ENCODE measurements at regions not wholly inside any gene's neighbourhood (a gene's known extent, or its start where the extent isn't known, plus 50 kb on each side); places are given as distances from the start of the nearest gene placed in this dataset.
"Not testable (repeated sequence)": the region's sequence is repeated elsewhere in the genome, so short reads cannot be mapped to it uniquely, and the experiment has no call there.

- CTCF ChIA-PET, result no interaction called here
- Histone ChIP-seq H2AFZ (ENCODE audit: low read length) (no peak overlapping the region), H3K4me1 (ENCODE audit: insufficient read depth, low read length) (no peaks in the 10 kb centered on the region), H3K27ac (ENCODE audit: low read length) (no peak overlapping the region), H3K9me3 (ENCODE audit: low read length) (no peaks in the 10 kb centered on the region), H3K4me2 (ENCODE audit: low read length) (no peak overlapping the region), H4K20me1 (ENCODE audit: low read length) (no peaks in the 10 kb centered on the region), H3K9me2 (replicated peaks; ENCODE audit: low read length) (no peaks in the 10 kb centered on the region), H3K27me3 (ENCODE audit: low read length) (0 out of 2 replicates have a peak, but pooled peaks cover 9% of the 10 kb centered on the region), H3K4me3 (ENCODE audit: low read length) (no peak overlapping the region), H3F3A (ENCODE audit: low read length, unreplicated experiment) (no peaks in the 10 kb centered on the region), H3K36me3 (ENCODE audit: low read depth, low read length) (no peaks in the 10 kb centered on the region), H3K9ac (ENCODE audit: low read length) (no peak overlapping the region), H3K79me2 (ENCODE audit: low read length) (no peaks in the 10 kb centered on the region)
- no TSS peak for BruUV-seq (replicated peaks)
- TF ChIP-seq EZH2 (IDR thresholded peaks at IDR 0.05; ENCODE audit: low read length, unreplicated experiment), result no peak
- no peak for TF ChIP-seq EZH2phosphoT487 (IDR thresholded peaks at IDR 0.05; ENCODE audit: borderline replicate concordance, low read length)
- no peak for TF ChIP-seq CTCF (conservative IDR thresholded peaks at IDR 0.05; ENCODE audit: low read depth, low read length)
- intact Hi-C loops (cut with micrococcal nuclease), result no loop called here
- POLR2A ChIA-PET (ENCODE audit: unreplicated experiment), result no interaction called here
- ATAC-seq (no peak), DNase-seq (no peak)
These were observed 112.1 kb downstream of the RSL24D1 start for GRCh38 chr15:55084673-55085072.

- CTCF ChIA-PET, result no interaction called here
- no TSS peak for BruUV-seq (replicated peaks)
These were observed 112.5 kb downstream of the RSL24D1 start for GRCh38 chr15:55084216-55084615.

GRCh38 chr15:55077052-55077451, 119.7 kb downstream of the RSL24D1 start:
- H3F3A ChIP-seq (ENCODE audit: low read length, unreplicated experiment); CTCF ChIA-PET; H3K9me2 ChIP-seq (replicated peaks; ENCODE audit: low read length); H3K4me1 ChIP-seq (ENCODE audit: insufficient read depth, low read length); H3K27me3 ChIP-seq (ENCODE audit: low read length); intact Hi-C loops (cut with micrococcal nuclease); H3K4me2 ChIP-seq (ENCODE audit: low read length); BruUV-seq (replicated peaks); H3K36me3 ChIP-seq (ENCODE audit: low read depth, low read length); H2AFZ ChIP-seq (ENCODE audit: low read length); H3K79me2 ChIP-seq (ENCODE audit: low read length); ATAC-seq; H3K9ac ChIP-seq (ENCODE audit: low read length); H3K27ac ChIP-seq (ENCODE audit: low read length); DNase-seq; POLR2A ChIA-PET (ENCODE audit: unreplicated experiment); H3K9me3 ChIP-seq (ENCODE audit: low read length); H3K4me3 ChIP-seq (ENCODE audit: low read length); H4K20me1 ChIP-seq (ENCODE audit: low read length): not testable (repeated sequence)

More at GRCh38 chr15:55084216-55084615, 112.5 kb downstream of the RSL24D1 start:
- TF ChIP-seq CTCF (conservative IDR thresholded peaks at IDR 0.05; ENCODE audit: low read depth, low read length), result no peak
- no peak for TF ChIP-seq EZH2phosphoT487 (IDR thresholded peaks at IDR 0.05; ENCODE audit: borderline replicate concordance, low read length)
- TF ChIP-seq EZH2 (IDR thresholded peaks at IDR 0.05; ENCODE audit: low read length, unreplicated experiment), result no peak
- no peaks in the 10 kb centered on the region for H3K79me2 ChIP-seq (ENCODE audit: low read length)
- no peaks in the 10 kb centered on the region for H3K4me1 ChIP-seq (ENCODE audit: insufficient read depth, low read length)
- POLR2A ChIA-PET (ENCODE audit: unreplicated experiment), result no interaction called here
- DNase-seq, result no peak
- H3K9ac ChIP-seq (ENCODE audit: low read length), result no peak overlapping the region
- H3K36me3 ChIP-seq (ENCODE audit: low read depth, low read length), result no peaks in the 10 kb centered on the region
- no peaks in the 10 kb centered on the region for H4K20me1 ChIP-seq (ENCODE audit: low read length)
- H3K4me2 ChIP-seq (ENCODE audit: low read length), result no peak overlapping the region
- H3K27me3 ChIP-seq (ENCODE audit: low read length), result 0 out of 2 replicates have a peak, but pooled peaks cover 6% of the 10 kb centered on the region
- no peaks in the 10 kb centered on the region for H3K9me2 ChIP-seq (replicated peaks; ENCODE audit: low read length)
- intact Hi-C loops (cut with micrococcal nuclease), result no loop called here
- no peak overlapping the region for H3K27ac ChIP-seq (ENCODE audit: low read length)
- ATAC-seq, result no peak
- H3K9me3 ChIP-seq (ENCODE audit: low read length), result no peaks in the 10 kb centered on the region
- H2AFZ ChIP-seq (ENCODE audit: low read length), result no peak overlapping the region
- H3K4me3 ChIP-seq (ENCODE audit: low read length), result no peak overlapping the region
- no peaks in the 10 kb centered on the region for H3F3A ChIP-seq (ENCODE audit: low read length, unreplicated experiment)
